ENCODE measurements at regions not wholly inside any gene's neighbourhood (a gene's known extent, or its start where the extent isn't known, plus 50 kb on each side); places are given as distances from the start of the nearest gene placed in this dataset.

DNA sequence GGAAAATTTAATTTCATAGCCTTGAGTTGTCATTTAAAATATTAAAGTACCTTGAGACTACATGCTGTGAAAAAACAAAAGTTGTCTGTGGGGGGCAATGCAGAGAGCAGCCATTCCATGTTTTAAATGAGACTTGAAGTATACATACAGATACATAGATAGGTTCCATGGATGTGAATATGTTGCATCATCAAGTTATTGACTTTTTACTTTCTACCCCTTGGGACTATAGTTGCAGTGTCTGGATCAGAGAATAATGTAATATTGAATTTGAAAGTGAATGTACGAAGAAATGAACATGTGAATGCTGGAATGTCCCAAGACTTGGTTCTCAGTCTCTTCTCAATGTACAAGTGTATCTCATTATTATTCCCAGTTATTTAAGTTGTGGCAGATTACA lies 751.0 kb downstream of the MRPL39 start:
- DNase-seq: no peak

- DNase-seq: no peak
Measured at GRCh38 chr21:24852610-24853195, 754.6 kb downstream of the MRPL39 start.

- DNase-seq: no peak
Measured at GRCh38 chr21:24850121-24850520, 757.2 kb downstream of the MRPL39 start.

DNA sequence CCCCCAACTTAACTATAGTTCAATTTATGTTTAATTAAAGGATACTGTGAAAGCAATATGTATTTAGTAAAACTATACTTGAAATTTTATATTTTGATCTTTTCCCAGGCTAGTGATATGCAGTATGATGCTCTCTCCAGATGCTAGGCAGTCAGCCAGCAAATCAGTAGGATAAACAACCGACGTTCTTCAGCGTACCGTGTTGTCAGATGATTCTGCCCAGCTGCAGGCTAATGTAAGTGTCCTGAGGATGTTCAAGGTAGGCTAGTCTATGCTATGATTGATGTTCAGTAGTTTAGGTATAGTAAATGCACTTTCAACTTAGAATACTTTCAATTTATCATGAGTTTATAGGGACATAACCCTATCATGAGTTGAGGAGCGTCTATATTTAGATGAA lies 762.6 kb downstream of the MRPL39 start:
- no peak for DNase-seq

DNA sequence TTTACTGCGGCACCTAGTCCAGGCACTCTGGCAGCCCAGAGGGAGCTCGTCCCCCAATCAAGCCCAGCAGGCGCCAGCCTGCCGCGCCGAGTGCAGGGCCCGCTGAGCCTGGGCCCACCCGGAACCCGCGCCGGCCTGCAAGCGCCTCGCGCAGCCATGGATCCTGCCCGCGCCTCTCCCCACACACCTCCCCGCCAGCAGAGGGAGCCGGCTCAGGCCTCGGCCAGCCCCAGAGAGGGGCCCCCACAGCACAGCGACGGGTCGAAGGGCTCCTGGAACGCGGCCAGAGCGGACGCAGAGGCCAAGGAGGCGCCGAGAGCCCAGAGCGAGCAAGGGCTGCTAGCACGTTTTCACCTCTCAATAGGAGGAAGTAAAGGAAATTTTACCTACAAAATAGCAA lies 767.0 kb downstream of the MRPL39 start:
- DNase-seq: no peak

DNA sequence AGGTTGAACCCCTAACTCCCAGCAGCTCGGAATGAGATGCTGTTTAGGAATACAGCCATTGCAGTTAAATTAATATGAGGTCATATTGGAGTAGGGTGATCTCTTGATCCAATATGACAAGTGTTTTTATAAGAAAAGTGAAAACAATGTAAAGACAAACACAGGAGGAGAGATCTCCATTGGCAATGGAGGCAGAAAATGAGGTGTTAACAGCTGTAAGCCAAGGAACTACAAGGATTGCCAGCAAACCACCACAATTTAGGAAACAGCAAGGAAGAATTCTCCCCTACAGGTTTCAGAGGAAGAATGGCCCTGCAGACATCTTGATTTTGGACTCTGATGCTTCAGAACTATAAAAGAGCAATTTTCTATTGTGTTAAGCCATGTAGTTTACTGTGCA lies 774.3 kb downstream of the MRPL39 start:
- DNase-seq: no peak

DNA sequence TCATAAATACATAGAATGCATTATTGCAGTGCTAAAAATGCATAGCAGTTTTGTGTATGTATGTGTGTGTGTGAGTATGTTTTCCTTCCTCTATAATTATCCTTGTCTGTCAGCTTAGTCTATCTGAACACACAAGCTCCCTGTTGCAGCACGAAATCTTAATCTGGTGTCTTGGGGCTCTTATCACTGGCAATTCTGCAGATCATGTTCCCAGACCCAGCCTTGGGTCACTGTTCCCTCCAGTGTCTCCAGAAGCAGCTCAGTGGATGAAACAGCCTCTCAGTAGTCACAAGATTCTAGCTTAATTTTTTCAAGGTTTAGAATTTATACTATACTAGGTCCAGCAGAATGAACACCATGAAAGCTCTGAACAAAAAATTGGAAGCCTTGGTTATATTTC lies 777.9 kb downstream of the MRPL39 start:
- DNase-seq: no peak

DNA sequence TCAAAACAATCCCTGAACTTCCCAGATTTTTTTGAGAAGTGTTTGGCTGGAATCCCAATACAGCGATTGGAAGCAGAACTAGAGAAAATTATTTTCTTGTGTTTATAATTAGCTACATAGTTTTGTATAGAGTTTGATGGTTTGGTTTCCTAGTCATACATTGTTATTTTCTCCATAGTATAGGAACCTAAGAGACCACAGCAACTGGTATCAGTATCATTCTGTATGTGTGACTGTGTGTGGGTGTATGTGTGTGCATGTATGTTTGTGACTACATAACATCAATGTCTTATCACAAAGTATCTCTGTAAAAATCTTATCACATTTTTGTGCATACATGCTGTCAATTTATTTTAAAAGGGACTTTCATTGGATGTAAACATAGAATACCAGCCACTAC lies 780.5 kb downstream of the MRPL39 start:
- DNase-seq: no peak

DNA sequence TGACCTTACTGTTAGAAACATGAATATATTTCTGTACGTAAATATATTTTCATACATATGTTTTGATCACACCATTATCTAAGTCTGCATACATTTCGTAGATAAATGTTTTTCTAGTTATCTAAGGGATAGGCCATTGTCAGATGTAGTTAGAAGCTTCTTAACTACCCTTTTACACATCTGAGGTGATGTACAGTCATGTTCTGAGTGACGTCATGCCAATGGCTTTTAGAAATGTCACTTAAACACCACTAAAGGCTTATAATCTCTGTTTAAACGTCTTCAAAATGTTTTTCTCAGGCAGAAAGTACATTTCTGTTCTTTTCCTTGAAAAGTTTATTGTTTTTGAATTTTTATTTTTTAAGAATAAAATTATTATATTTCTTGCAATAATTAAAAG lies 781.9 kb downstream of the MRPL39 start:
- no peak for DNase-seq

GRCh38 chr21:24824209-24824608 lies 783.1 kb downstream of the MRPL39 start:
- no peak for DNase-seq

DNA sequence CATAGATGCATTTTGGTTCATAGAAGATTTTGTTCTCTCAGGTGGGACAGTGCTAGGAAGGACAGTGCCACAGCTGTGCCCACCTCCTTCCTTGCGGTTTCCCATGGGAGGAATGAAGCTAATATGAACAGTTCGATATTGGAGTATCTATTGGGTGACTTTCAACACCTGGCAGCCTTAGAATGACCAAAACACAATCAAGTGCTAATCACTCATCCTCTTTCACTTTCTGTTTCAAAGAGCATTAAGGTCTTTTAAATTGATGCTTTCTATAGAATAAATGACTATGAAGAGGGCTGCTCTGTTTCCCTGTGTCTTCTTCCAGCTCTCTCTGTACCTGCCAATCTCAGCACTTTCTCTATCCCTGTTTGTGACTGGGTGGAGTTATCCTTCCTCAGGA lies 784.0 kb downstream of the MRPL39 start:
- no peak for DNase-seq

DNA sequence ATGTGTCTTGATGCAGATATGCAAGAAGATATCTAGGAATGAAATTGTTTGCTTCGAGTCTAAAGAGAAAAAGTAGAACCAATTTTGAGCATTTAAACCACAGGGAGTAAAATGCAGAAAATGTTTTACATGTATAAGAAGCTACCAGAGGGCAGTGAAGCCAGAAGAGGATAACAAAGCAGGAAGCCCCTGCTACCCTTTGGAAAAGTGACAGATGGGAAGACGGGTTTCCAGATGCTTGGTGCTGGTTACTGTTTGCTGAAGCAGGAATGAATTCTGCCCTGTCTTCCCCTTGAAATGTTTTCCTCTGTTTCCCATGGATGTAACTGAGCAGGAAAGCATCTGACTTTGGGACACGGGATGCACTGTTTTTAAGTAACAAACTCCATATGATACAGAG lies 822.2 kb downstream of the MRPL39 start:
- DNase-seq: no peak

DNA sequence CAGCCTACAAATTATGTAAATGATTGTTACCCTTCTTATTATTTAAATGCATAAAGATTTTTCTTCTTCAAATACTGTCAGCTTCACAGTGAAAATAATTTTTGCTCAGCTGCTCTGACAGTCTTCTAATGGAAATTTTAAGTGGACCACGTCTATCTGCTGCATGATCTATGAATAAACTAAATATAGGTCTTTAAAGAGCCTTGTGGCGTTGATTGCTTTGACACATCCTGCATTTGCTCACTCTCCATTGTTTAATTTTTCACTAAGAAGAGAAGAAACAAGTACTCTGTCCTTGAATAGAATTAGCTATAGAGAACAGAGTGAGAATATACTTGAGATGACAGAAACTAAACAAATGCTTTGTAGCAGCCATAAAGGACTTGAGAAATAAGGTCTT lies 826.1 kb downstream of the MRPL39 start:
- DNase-seq: no peak

GRCh38 chr21:24759348-24760075 lies 847.8 kb downstream of the MRPL39 start:
- no peak for DNase-seq

- no peak for DNase-seq
Measured at GRCh38 chr21:24738063-24738462, 869.2 kb downstream of the MRPL39 start.

GRCh38 chr21:24737296-24737850 lies 869.9 kb downstream of the MRPL39 start:
- no peak for DNase-seq

GRCh38 chr21:24730661-24731060 lies 876.6 kb downstream of the MRPL39 start:
- DNase-seq: no peak

GRCh38 chr21:24729568-24729967 lies 877.7 kb downstream of the MRPL39 start:
- DNase-seq: no peak

DNA sequence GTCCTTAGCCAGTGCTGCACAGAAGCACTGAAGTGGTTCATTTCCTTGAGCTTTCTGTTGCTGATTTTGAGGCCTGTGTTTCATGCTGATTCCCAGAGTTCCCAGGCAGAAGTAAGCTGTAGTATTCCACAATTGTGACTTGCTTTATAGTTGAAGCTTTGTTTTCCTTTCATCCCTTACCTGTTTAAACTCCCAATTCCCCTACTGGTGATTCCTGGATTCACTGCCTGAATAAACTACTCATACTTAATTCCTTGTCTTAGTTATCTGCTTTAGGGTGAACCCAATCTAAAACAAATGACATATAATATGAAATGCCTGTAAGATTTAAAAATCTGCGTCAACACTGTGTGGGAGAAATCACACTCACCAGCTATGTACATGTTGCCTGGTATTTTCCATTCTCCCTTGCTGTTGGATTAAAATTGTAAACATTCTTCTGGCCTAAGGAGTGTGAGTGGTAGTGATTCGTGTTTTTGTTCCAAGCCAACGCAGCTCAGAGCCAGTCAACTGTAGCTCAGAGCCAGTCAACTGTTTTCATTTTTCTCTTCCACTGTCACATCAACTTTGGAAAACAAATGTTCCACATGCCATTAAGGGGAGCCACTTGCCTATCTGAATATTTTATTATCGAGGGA lies 879.4 kb downstream of the MRPL39 start:
- DNase-seq: no peak

- no peak for DNase-seq
Measured at GRCh38 chr21:24716281-24716918, 890.9 kb downstream of the MRPL39 start.

DNA sequence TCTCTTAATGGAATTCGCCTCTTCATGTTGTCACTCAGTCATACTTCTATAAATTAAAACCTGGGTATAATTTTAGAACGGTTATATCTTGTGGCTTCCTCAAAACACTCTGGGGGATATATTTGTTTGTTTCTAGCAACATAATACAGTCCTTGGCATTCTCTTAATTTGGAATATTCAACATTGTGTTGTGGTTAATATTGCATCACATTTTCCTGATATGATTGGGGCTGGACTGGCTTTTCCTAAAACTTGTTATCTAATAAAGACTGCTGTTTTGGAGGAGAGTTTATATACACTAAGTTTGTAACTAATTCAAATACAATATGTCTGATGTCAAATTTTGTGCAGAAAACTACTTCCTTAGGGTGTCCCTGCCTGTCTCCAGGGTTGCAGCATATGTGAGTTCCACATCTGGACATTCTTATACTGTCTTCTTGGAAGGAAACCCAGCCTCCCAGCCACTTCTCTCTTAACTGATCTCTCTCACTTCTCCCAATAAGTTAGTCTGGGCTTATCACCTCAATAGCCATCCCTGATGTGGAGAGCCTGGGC lies 892.6 kb downstream of the MRPL39 start:
- no peak for DNase-seq

DNA sequence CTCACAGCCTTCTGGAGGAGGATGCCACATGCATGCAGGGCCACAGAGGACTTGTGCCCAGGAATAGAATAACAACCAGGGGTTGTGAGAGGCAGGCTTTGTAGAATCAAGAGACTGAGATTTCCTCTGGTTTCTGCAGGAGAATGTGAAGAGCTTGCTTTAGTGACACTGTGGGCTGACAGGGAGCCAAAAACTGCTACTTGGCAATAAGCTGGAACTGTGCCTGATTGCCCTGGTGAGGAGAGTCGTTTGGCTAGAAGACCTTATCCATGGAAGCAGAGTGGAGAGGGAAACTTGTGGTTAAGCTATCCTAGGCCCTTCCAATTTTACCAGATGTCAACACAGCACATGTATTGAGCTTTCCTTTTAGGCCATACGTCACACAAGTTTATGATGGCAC lies 902.1 kb downstream of the MRPL39 start:
- no peak for DNase-seq

- no peak for DNase-seq
Measured at GRCh38 chr21:24693779-24694178, 913.5 kb downstream of the MRPL39 start.
